ENCODE measurements at regions not wholly inside any gene's neighbourhood (a gene's known extent, or its start where the extent isn't known, plus 50 kb on each side); places are given as distances from the start of the nearest gene placed in this dataset.

DNA sequence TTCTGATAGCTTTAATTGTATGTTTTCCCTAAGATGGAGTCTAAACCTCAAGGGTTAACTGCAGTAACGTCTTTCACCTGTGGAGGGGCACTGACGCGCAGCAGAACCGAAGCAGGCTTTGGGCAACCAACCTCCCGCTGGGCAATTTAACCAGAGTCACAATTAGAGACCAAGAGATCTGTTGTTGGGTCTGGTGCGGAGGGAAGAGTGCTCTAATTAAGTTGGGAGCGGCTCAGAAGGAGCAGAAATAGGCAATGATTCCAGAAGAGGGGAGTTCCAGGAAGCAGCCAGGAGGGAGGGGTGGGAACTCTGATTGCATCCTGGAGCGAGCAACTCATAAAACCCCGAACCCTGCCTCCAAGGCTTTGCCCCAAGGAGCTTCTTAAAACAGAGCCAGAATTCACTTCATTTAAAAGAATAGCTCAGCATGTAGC is 245.8 kb downstream of the PAX3 start:
- Histone ChIP-seq H3K9ac (ENCODE audit: insufficient read depth, low read depth, low read length) (no peak overlapping the region), H4K20me1 (ENCODE audit: insufficient read depth, low read length) (no peaks in the 10 kb centered on the region), H3K27ac (ENCODE audit: extremely low read length, insufficient read depth, low read length) (no peak overlapping the region), H2AFZ (ENCODE audit: low read length) (no peak overlapping the region), H3K9me3 (ENCODE audit: low read length) (no peaks in the 10 kb centered on the region), H3K79me2 (ENCODE audit: insufficient read depth, low read length) (no peaks in the 10 kb centered on the region), H3K4me1 (ENCODE audit: insufficient read depth, low read length) (no peaks in the 10 kb centered on the region), H3K4me3 (replicated peaks in 1 of 3; ENCODE audit: insufficient read depth in 1 of 3, low read depth in 2 of 3, low read length in 3 of 3) (no peak overlapping the region), H3K27me3 (ENCODE audit: control insufficient read depth in 1 of 2, insufficient read depth in 2 of 2, low read length in 2 of 2) (peaks cover 0 to 10% of the 10 kb centered on the region in 2 experiments; a peak in 2 of 5 replicates), H3K4me2 (ENCODE audit: low read depth, low read length) (no peak overlapping the region), H3K36me3 (replicated peaks in 1 of 2; ENCODE audit: control insufficient read depth in 1 of 2, insufficient read depth in 2 of 2, low read length in 2 of 2) (no peaks in the 10 kb centered on the region)
- WGBS (ENCODE audit: low lambda C conversion rate) = 4% methylated on average over 9 of the region's 9 CpGs
- DNase-seq (ENCODE audit: low spot score) (no peak), ATAC-seq (peak; percentile 80), FAIRE-seq (no peak)
- in situ Hi-C loops (cut with HindIII; ENCODE audit: extremely low pct_ligation_motif_present, low pct_unique_long_range_greater_than_20kb) = loop anchor here (5.0 kb wide), 1 partner anchor 509 kb away; no protein-coding TSS in a partner anchor
- CTCF ChIA-PET (ENCODE audit: low intra/inter-chr PET ratio, low total read pairs) = no interaction called here
- TF ChIP-seq ZNF652 (CRISPR knock-in tag; IDR thresholded peaks at IDR 0.05; ENCODE audit: borderline replicate concordance, low read depth) (peak; percentile 93), ZSCAN21 (CRISPR knock-in tag; IDR thresholded peaks at IDR 0.05; ENCODE audit: borderline replicate concordance) (no peak)
- no TSS peak for BruUV-seq (replicated peaks)
- intact Hi-C loops (cut with micrococcal nuclease; ENCODE audit: unreplicated experiment) = no loop called here
- POLR2A ChIA-PET = no interaction called here

DNA sequence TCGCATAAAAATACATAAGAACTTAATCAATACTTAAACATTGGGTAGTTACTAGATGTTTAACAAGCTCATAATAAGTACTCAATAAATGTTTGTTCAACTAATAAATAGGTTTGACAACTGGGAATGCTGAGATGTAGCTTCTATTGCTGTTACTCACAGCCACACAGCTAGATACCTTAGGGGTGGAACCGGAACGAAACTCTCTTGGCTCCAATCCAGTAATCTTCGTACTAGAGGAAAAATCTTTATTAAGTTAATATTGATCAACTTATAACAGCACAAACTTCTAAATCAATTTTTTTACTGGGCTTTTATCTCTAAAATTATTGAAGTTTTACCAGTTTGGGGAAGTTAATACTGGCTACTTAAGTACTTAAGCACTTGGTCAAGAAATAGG is 247.8 kb downstream of the PAX3 start:
- CTCF ChIA-PET (ENCODE audit: low intra/inter-chr PET ratio, low total read pairs) = no interaction called here
- H3K27me3 ChIP-seq (ENCODE audit: control insufficient read depth in 1 of 2, insufficient read depth in 2 of 2, low read length in 2 of 2) = peaks cover 0 to 14% of the 10 kb centered on the region in 2 experiments; a peak in 2 of 5 replicates
- no peaks in the 10 kb centered on the region for H4K20me1 ChIP-seq (ENCODE audit: insufficient read depth, low read length)
- TF ChIP-seq ATM (IDR thresholded peaks at IDR 0.05; ENCODE audit: borderline replicate concordance) = no peak
- no peak for TF ChIP-seq HIVEP1 (CRISPR knock-in tag; IDR thresholded peaks at IDR 0.05)
- TF ChIP-seq MTA1 (CRISPR knock-in tag; IDR thresholded peaks at IDR 0.05; ENCODE audit: borderline replicate concordance) = no peak
- TF ChIP-seq MTA3 (CRISPR knock-in tag; IDR thresholded peaks at IDR 0.05) = no peak
- no peak for TF ChIP-seq ATRX (CRISPR knock-in tag; IDR thresholded peaks at IDR 0.05; ENCODE audit: borderline replicate concordance)
- TF ChIP-seq, protein P1, sequence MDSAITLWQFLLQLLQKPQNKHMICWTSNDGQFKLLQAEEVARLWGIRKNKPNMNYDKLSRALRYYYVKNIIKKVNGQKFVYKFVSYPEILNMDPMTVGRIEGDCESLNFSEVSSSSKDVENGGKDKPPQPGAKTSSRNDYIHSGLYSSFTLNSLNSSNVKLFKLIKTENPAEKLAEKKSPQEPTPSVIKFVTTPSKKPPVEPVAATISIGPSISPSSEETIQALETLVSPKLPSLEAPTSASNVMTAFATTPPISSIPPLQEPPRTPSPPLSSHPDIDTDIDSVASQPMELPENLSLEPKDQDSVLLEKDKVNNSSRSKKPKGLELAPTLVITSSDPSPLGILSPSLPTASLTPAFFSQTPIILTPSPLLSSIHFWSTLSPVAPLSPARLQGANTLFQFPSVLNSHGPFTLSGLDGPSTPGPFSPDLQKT (CRISPR knock-in tag; IDR thresholded peaks at IDR 0.05; ENCODE audit: borderline replicate concordance) = no peak
- TF ChIP-seq MYNN (CRISPR knock-in tag; IDR thresholded peaks at IDR 0.05; ENCODE audit: low read depth) = no peak
- no peak for TF ChIP-seq ZNF253 (CRISPR knock-in tag; IDR thresholded peaks at IDR 0.05; ENCODE audit: borderline replicate concordance)
- no peak for TF ChIP-seq MED1 (CRISPR knock-in tag; IDR thresholded peaks at IDR 0.05)
- TF ChIP-seq ZNF572 (CRISPR knock-in tag; IDR thresholded peaks at IDR 0.05) = no peak
- TF ChIP-seq ZBTB3 (CRISPR knock-in tag; IDR thresholded peaks at IDR 0.05; ENCODE audit: borderline replicate concordance, low read depth) = no peak
- no peak for TF ChIP-seq HOXA7 (CRISPR knock-in tag; IDR thresholded peaks at IDR 0.05)
- no peak for TF ChIP-seq FOXA3 (CRISPR knock-in tag; IDR thresholded peaks at IDR 0.05)
- TF ChIP-seq SALL2 (CRISPR knock-in tag; IDR thresholded peaks at IDR 0.05) = no peak
- intact Hi-C loops (cut with micrococcal nuclease; ENCODE audit: unreplicated experiment) = no loop called here
- no peaks in the 10 kb centered on the region for H3K79me2 ChIP-seq (ENCODE audit: insufficient read depth, low read length)
- DNase-seq (ENCODE audit: low spot score) = no peak
- no peak overlapping the region for H3K4me3 ChIP-seq (replicated peaks in 1 of 3; ENCODE audit: insufficient read depth in 1 of 3, low read depth in 2 of 3, low read length in 3 of 3)
- in situ Hi-C loops (cut with HindIII; ENCODE audit: extremely low pct_ligation_motif_present, low pct_unique_long_range_greater_than_20kb) = loop anchor here (5.0 kb wide), 1 partner anchor 511 kb away; no protein-coding TSS in a partner anchor
- no peak overlapping the region for H2AFZ ChIP-seq (ENCODE audit: low read length)
- POLR2A ChIA-PET = no interaction called here
- H3K36me3 ChIP-seq (replicated peaks in 1 of 2; ENCODE audit: control insufficient read depth in 1 of 2, insufficient read depth in 2 of 2, low read length in 2 of 2) = no peaks in the 10 kb centered on the region
- no peak overlapping the region for H3K4me2 ChIP-seq (ENCODE audit: low read depth, low read length)
- no TSS peak for BruUV-seq (replicated peaks)
- FAIRE-seq = no peak
- no peak for ATAC-seq
- no peak overlapping the region for H3K9ac ChIP-seq (ENCODE audit: insufficient read depth, low read depth, low read length)
- H3K9me3 ChIP-seq (ENCODE audit: low read length) = no peaks in the 10 kb centered on the region
- WGBS (ENCODE audit: low lambda C conversion rate) = 55% methylated on average over 4 of the region's 4 CpGs
- no peaks in the 10 kb centered on the region for H3K4me1 ChIP-seq (ENCODE audit: insufficient read depth, low read length)
- H3K27ac ChIP-seq (ENCODE audit: extremely low read length, insufficient read depth, low read length) = no peak overlapping the region

Data from HepG2 (cell line).